RWPE2 (cell line): ENCODE measurements at regions not wholly inside any gene's neighbourhood (a gene's known extent, or its start where the extent isn't known, plus 50 kb on each side); places are given as distances from the start of the nearest gene placed in this dataset.

Source experiments
- ATAC-seq: fragments of 200-7000 bp; cut with Tn5 transposase; 3 replicates; pipeline ENCODE4 v1.9.1; 2021; ENCODE audit warnings: low read depth
- DNase-seq: peaks from one replicate; pipeline ENCODE4 v3.0.0-alpha.2; 2020; ENCODE audit warnings: low spot score
- H3K27ac ChIP-seq: fragments of 450-650 bp; 2 replicates; pipeline ENCODE4 v1.5.1; 2017; ENCODE audit warnings: mild to moderate bottlenecking; ENCODE audit not compliant: poor library complexity, severe bottlenecking
- H3K27me3 ChIP-seq: fragments of 250-450 bp; sonication (Bioruptor Pico); 2 replicates; pipeline ENCODE4 v1.5.1; 2021; ENCODE audit warnings: mild to moderate bottlenecking, moderate library complexity; ENCODE audit not compliant: insufficient read depth, poor library complexity, severe bottlenecking
- H3K36me3 ChIP-seq: fragments of 250-450 bp; sonication (Bioruptor Pico); 2 replicates; pipeline ENCODE4 v1.5.1; 2020; ENCODE audit warnings: low read depth, mild to moderate bottlenecking, moderate library complexity
- H3K4me1 ChIP-seq: fragments of 250-450 bp; sonication (Bioruptor Pico); 2 replicates; pipeline ENCODE4 v1.5.1; 2021; ENCODE audit warnings: mild to moderate bottlenecking, moderate library complexity; ENCODE audit not compliant: insufficient read depth, poor library complexity, severe bottlenecking
- H3K4me3 ChIP-seq: fragments of 250-450 bp; sonication (Bioruptor Pico); 2 replicates; pipeline ENCODE4 v1.5.1; 2021; ENCODE audit warnings: mild to moderate bottlenecking, moderate library complexity; ENCODE audit not compliant: severe bottlenecking
- H3K9me3 ChIP-seq: fragments of 250-450 bp; sonication (Bioruptor Pico); 2 replicates; pipeline ENCODE4 v1.5.1; 2021; ENCODE audit warnings: mild to moderate bottlenecking, moderate library complexity; ENCODE audit not compliant: severe bottlenecking
- TF ChIP-seq, protein P1 (sequence below): fragments of 450-650 bp; IDR thresholded peaks from one replicate; pipeline ENCODE4 v1.5.1; 2017; ENCODE audit warnings: mild to moderate bottlenecking, moderate library complexity; ENCODE audit not compliant: poor library complexity, severe bottlenecking

DNA sequence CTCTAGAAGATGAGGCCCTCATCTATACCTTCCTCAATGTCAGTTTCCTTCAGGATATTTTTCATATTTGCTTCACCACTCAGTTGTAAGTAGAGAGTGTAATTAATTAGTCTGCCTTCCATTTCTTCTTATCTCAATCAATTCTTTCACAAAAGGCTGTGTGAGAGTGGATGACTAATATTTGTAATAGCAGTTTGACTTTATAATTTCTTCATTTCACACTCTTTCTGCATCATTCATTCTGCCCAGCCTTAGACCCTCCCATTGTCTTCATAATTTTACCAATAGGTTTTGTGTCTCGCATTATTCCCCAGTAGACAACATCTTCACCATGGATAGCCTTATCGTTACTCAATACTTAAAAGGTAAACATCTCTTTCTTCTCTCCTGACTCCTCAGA lies 1239.3 kb upstream of the MAP3K7 start:
- H3K36me3 ChIP-seq, result no peaks in the 10 kb centered on the region
- H3K4me3 ChIP-seq, result no peak overlapping the region
- H3K27me3 ChIP-seq, result no peaks in the 10 kb centered on the region
- H3K9me3 ChIP-seq, result no peaks in the 10 kb centered on the region
- DNase-seq (no peak), ATAC-seq (no peak)
- TF ChIP-seq, protein P1, sequence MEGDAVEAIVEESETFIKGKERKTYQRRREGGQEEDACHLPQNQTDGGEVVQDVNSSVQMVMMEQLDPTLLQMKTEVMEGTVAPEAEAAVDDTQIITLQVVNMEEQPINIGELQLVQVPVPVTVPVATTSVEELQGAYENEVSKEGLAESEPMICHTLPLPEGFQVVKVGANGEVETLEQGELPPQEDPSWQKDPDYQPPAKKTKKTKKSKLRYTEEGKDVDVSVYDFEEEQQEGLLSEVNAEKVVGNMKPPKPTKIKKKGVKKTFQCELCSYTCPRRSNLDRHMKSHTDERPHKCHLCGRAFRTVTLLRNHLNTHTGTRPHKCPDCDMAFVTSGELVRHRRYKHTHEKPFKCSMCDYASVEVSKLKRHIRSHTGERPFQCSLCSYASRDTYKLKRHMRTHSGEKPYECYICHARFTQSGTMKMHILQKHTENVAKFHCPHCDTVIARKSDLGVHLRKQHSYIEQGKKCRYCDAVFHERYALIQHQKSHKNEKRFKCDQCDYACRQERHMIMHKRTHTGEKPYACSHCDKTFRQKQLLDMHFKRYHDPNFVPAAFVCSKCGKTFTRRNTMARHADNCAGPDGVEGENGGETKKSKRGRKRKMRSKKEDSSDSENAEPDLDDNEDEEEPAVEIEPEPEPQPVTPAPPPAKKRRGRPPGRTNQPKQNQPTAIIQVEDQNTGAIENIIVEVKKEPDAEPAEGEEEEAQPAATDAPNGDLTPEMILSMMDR, result no peak
- no peak overlapping the region for H3K27ac ChIP-seq
- no peaks in the 10 kb centered on the region for H3K4me1 ChIP-seq

DNA sequence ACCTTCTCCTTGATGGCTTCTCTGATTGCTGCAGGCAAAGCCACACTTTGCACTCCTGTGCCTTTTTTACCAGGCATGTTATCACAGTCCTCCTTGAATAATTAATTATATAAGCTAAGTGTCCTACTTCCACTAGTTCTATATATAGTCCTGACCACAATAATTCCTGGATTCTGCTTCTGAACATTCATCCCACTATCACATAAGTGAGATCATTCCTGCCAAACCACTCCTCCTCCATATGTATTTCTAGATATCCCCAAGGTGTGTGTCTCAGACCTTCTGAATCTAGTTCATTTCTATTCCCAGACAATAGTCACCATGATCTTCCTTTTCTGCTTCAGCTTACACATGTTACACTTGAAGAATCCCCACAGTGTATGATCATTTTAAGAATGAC lies 1237.5 kb upstream of the MAP3K7 start:
- H3K27ac ChIP-seq, result no peak overlapping the region
- no peaks in the 10 kb centered on the region for H3K27me3 ChIP-seq
- no peak for ATAC-seq
- TF ChIP-seq, protein P1, result no peak
- no peaks in the 10 kb centered on the region for H3K4me1 ChIP-seq
- DNase-seq, result no peak
- H3K36me3 ChIP-seq, result no peaks in the 10 kb centered on the region
- H3K4me3 ChIP-seq, result no peak overlapping the region
- H3K9me3 ChIP-seq, result no peaks in the 10 kb centered on the region

DNA sequence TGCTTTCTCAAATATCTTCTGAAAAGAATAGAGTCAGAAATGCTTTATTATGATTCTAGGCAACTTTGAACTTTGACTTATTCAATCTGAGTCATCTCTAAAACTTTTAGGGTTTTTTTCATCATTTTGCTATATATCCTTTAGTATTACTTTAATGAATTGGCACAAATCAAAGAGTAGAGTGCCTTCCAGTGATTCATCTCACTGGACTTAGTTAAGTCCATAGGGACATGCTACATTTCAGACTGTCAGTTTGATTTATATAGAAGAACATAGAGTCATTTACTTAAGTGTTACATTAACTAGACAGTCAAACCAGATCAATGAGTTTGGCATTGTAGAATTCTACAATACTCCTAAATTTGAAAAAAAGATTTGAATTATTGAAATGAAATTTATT lies 1235.7 kb upstream of the MAP3K7 start:
- DNase-seq (no peak), ATAC-seq (no peak)
- no peaks in the 10 kb centered on the region; the same call in 1 of the 2 replicates for H3K36me3 ChIP-seq
- no peaks in the 10 kb centered on the region for H3K4me1 ChIP-seq
- H3K9me3 ChIP-seq, result no peaks in the 10 kb centered on the region
- TF ChIP-seq, protein P1, result no peak
- no peak overlapping the region for H3K27ac ChIP-seq
- peaks cover 4% of the 10 kb centered on the region for H3K27me3 ChIP-seq
- H3K4me3 ChIP-seq, result no peak overlapping the region

DNA sequence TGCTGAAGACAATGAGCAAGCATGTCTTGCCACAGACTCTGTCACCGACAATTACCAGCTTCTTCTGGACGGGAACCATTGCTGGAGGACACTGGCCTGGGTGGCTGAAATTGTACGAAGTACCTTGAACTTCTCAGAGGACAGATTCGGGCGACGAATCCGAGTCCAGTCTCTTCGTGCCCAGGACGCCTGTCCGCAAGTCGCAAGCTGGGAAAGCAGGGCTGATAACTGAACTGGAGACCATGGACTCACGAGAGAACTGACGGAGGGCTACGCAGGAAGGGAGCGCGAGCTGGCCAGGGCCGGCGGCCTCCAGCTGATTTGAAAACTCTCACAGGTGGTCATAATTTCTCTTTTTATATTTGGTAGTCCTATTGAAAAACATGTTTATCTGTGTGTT lies 1229.5 kb upstream of the MAP3K7 start:
- Histone ChIP-seq H3K27me3 (peaks cover 4% of the 10 kb centered on the region), H3K27ac (no peak overlapping the region), H3K9me3 (peaks cover 3% of the 10 kb centered on the region), H3K4me3 (no peak overlapping the region), H3K36me3 (no peaks in the 10 kb centered on the region; the same call in none of the 2 replicates), H3K4me1 (no peaks in the 10 kb centered on the region)
- peak; percentile 23 for DNase-seq
- TF ChIP-seq, protein P1, result no peak
- ATAC-seq, result no peak

DNA sequence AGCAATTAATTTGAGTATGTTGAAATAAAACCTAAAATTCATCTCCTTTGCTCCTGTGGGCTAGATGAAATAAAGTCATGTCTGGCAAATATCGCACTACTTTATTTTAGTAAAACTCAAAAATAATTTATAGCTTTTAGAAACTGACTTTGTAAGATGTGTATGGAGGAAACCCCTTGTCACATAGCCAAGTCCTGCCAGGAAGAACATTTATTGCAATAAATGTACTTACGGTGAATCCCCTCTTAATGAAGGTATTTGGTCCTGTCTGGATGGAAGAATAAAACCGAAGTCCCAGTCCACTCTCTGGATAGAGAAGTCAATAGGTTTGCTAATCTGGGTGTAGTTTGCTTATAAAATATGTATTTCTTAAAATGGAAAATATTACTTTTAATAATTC lies 1226.8 kb upstream of the MAP3K7 start:
- TF ChIP-seq, protein P1, result no peak
- H3K9me3 ChIP-seq, result peaks cover 3% of the 10 kb centered on the region
- H3K27ac ChIP-seq, result no peak overlapping the region
- H3K36me3 ChIP-seq, result no peaks in the 10 kb centered on the region; the same call in none of the 2 replicates
- H3K4me3 ChIP-seq, result no peak overlapping the region
- peaks cover 2% of the 10 kb centered on the region for H3K27me3 ChIP-seq
- no peak for ATAC-seq
- H3K4me1 ChIP-seq, result no peaks in the 10 kb centered on the region
- no peak for DNase-seq
